Stimulated activated CD4-positive, alpha-beta T cell treated with anti-CD3 and anti-CD28 coated beads, Interleukin-4, amount 100 ng/mL, for 1 hour (primary cell): ENCODE measurements at regions not wholly inside any gene's neighbourhood (a gene's known extent, or its start where the extent isn't known, plus 50 kb on each side); places are given as distances from the start of the nearest gene placed in this dataset.

Experiments
- DNase-seq: peaks from one replicate; pipeline ENCODE4 v3.0.0-alpha.2; 2020

GRCh38 chr4:81574991-81575390, 103.3 kb upstream of the RASGEF1B start:
- DNase-seq, result no peak

- DNase-seq, result no peak
These were observed 102.1 kb upstream of the RASGEF1B start for GRCh38 chr4:81573840-81574239.

DNA sequence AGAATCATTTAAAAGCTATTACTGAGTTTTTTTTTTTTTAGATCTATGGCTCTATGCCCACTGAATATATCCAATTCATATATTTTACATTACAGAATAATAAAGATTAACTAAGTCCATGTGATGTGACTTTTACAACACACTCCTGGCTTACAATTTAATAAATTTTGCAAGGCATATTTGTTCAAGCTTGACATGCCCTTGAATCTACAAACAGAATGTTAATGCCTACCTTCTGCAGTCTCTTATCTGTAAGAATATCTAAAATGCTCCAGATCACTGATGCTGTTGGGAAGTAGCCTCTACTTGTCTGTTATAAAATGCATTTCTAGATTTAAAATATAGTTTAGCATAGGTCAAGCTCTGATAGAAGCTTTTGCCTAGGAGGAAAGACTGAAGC, 100.7 kb upstream of the RASGEF1B start:
- DNase-seq, result no peak

GRCh38 chr4:81571105-81571504, 99.4 kb upstream of the RASGEF1B start:
- DNase-seq, result no peak

DNA sequence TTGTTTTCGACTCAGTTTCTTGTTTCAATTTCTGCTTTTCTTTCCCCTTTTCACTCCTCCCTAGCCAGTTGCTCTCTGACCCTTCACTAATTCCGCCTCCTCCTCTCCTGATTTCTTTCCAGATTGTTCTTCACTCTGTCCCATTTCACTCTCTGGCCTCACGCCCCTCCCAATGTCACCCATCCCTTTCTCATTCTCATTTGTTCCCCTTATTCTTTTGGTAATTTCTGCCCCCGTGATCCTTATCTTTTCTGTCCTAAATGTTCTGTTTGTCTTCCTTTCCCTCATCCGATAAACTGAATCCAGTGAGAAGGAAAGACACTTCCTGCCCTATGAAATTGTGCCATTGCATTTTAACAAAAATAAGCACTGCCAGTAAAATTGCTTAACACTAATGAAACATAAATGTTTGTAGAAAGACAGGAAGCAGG, 94.5 kb upstream of the RASGEF1B start:
- DNase-seq, result no peak

DNA sequence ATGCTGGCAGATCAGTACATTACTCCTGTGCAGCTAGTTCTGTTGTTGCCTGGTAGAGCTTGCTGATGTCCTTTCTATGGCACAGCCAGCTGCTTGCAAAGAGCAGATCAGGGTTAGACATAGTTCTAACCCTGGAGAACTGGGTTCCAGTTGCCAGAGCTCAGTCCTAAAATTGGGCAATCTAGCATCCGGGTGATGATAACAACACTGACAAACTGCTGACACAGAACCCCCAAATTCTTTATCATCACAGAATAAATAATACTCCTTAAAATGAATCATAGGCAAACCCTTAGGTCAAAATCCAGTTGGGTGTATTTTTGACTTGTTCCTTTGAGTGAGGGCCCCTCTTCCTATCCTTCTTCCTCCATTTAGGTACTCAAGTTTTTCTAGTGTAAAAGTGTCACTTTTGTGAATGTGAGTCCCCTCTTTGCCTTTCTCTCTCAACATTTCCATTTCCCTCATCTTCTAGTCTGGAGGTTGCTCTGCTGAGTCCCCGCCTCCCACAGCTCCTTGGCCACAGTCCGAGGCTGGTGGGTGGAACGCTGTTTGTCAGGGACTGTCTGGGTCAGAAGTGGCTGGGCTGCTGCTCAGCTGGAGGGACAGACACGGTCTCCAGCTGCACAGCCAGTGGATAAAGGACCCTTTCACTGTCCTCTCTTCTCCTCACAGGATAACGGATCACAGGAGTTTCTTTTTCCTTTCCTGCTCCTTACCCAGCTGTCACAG, 93.6 kb upstream of the RASGEF1B start:
- no peak for DNase-seq

GRCh38 chr4:81564025-81564424, 92.3 kb upstream of the RASGEF1B start:
- no peak for DNase-seq

GRCh38 chr4:81562093-81562492, 90.4 kb upstream of the RASGEF1B start:
- no peak for DNase-seq

- no peak for DNase-seq
These were observed 85.6 kb upstream of the RASGEF1B start for GRCh38 chr4:81557306-81557705.

DNA sequence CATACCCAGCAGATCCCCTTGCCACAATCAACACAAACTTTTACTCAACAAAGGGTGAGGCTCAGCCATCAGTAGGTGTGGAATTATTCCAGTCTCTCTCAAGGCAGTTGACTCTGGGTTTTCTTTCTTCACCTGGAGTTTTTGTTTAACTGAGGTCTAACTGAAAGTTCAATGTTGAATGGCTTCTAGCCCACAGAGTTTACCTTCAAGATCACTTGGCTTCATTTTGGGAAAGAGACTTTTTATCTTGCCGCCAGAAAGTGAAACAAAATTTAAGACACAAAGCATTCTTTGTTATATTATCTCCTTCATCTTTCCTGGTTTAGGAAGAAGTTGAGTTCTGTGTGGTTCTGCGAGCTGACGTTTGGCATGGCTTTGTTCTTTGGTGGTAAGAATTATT, 83.8 kb upstream of the RASGEF1B start:
- no peak for DNase-seq

DNA sequence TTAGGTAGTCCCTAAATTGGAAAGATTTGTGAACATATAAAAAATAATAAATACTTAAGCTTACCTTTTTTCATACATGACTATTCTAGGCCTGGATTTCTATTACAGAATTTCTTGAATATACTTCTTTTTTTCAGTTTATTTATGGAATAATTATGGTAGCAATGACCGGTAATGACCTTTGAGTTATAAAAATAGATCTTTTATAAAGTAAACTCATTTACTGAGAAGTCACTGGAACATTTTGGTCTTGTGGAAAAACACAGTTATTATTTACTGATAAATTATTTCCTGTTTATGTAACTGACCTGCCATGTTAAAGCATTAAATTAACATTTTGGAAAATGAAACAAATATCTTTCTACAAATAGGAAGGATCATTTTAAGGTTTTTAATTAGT, 80.4 kb upstream of the RASGEF1B start:
- DNase-seq, result no peak

- DNase-seq, result no peak
These were observed 78.7 kb upstream of the RASGEF1B start for GRCh38 chr4:81550388-81550859.

GRCh38 chr4:81549984-81550383, 78.3 kb upstream of the RASGEF1B start:
- no peak for DNase-seq

GRCh38 chr4:81546777-81547176, 75.1 kb upstream of the RASGEF1B start:
- DNase-seq, result no peak

GRCh38 chr4:81541161-81541945, 69.6 kb upstream of the RASGEF1B start:
- DNase-seq, result no peak

- no peak for DNase-seq
These were observed 67.2 kb upstream of the RASGEF1B start for GRCh38 chr4:81538716-81539427.

GRCh38 chr4:81531410-81531809, 59.7 kb upstream of the RASGEF1B start:
- no peak for DNase-seq

GRCh38 chr4:81528979-81529378, 57.3 kb upstream of the RASGEF1B start:
- no peak for DNase-seq

DNA sequence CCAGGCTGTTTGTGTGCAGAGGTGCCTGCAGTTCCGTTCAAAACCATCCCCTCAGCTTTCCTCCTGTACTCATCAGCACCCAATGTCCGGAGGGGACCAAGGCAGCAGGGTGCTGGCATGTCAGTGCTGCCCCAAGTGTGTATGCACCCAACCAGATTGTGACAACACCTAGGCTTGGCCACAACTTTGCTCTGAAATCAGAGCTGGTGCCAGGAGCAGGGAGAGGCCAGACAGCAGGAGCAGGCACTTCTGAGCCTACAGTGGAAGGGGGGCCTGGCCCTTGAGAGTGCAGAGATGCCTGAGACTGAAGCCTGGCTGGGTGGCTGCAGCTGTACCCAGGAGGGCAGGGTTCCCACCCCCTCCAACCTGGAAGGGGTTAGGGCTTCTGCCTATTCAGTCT, 56.5 kb upstream of the RASGEF1B start:
- no peak for DNase-seq

DNA sequence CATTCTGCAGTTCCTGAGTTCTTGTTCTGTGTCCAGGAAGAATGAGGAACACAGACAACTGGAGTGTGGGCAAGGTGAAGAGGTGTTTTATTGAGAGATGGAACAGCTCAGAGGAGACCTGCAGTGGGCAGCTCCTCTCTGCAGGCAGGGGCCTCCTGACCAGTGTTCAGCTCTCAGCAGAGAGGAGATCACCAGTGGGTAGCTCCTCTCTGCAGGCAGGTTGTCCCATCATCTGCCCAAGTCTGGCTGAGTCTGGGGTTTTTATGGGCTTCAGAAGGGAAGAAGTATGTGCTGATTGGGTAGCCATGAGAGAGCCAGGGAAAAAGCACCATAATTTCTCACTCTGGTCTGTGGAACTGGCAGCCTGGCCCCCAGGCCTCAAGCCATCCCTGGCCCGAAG, 56.0 kb upstream of the RASGEF1B start:
- DNase-seq, result no peak

DNA sequence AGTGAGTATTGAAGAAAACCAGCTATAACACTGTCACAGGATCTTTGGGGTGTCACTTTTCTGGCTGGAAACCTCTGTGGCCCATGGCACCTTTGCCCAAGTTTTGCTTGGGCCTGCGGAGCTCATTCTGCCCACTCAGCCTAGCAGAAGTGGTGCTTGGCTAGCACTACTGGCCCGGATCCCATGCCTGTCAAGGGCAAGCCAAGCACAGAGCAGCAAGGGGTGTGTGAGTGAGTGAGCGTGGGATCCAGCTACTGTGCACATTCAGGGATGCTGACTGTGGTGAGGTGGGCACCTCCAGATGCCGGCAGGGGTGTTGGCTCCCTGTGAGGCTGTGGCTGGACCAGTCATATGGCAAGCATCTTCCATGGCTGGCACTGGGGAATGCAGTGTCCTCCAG, 55.4 kb upstream of the RASGEF1B start:
- no peak for DNase-seq

GRCh38 chr4:81526706-81527105, 55.0 kb upstream of the RASGEF1B start:
- no peak for DNase-seq

- DNase-seq, result no peak
These were observed 52.1 kb upstream of the RASGEF1B start for GRCh38 chr4:81523672-81524327.
